Prostate gland (tissue), 2 donors: ENCODE measurements at regions not wholly inside any gene's neighbourhood (a gene's known extent, or its start where the extent isn't known, plus 50 kb on each side); places are given as distances from the start of the nearest gene placed in this dataset.

Experiments
- CTCF ChIP-seq, 4 experiments: fragments of 200-600 bp in 2 of 4; fragments of 450-650 bp in 2 of 4; sonication (generic) in 2 of 4; IDR thresholded peaks; 1 replicate in 3 of 4; 2 replicates in 1 of 4; pipeline ENCODE4 v1.5.1; 2016 to 2019; ENCODE audit warnings: antibody characterized with exemption in 4 of 4, mild to moderate bottlenecking in 2 of 4, moderate library complexity in 2 of 4
- POLR2A ChIP-seq: fragments of 450-650 bp; IDR thresholded peaks from one replicate; pipeline ENCODE4 v1.6.1; 2016; ENCODE audit warnings: antibody characterized with exemption, mild to moderate bottlenecking

- TF ChIP-seq CTCF (IDR thresholded peaks at IDR 0.05): no peak
- TF ChIP-seq POLR2A: no peak
Observed at GRCh38 chr4:144280688-144281087, 140.2 kb upstream of the GYPA start.
